Skeletal muscle satellite cell (primary cell): ENCODE measurements at regions not wholly inside any gene's neighbourhood (a gene's known extent, or its start where the extent isn't known, plus 50 kb on each side); places are given as distances from the start of the nearest gene placed in this dataset.
"Not testable (repeated sequence)": the region's sequence is repeated elsewhere in the genome, so short reads cannot be mapped to it uniquely, and the experiment has no call there.

Experiments
- H3K27me3 ChIP-seq: 2 replicates; pipeline ENCODE4 v1.7.0; 2013; ENCODE audit warnings: low read length; ENCODE audit not compliant: control insufficient read depth, insufficient read depth
- H3K36me3 ChIP-seq: 2 replicates; pipeline ENCODE4 v1.7.0; 2013; ENCODE audit warnings: mild to moderate bottlenecking, control low read depth, low read length; ENCODE audit not compliant: insufficient read depth
- H3K4me1 ChIP-seq: 2 replicates; pipeline ENCODE4 v1.7.0; 2013; ENCODE audit warnings: low read length; ENCODE audit not compliant: control insufficient read depth, insufficient read depth
- H3K4me2 ChIP-seq: 2 replicates; pipeline ENCODE4 v1.7.0; 2013; ENCODE audit warnings: mild to moderate bottlenecking, low read length
- H3K4me3 ChIP-seq: 2 replicates; pipeline ENCODE4 v1.7.0; 2013; ENCODE audit warnings: low read length
- H3K9ac ChIP-seq: 2 replicates; pipeline ENCODE4 v1.7.0; 2013; ENCODE audit warnings: mild to moderate bottlenecking, low read depth, low read length, moderate library complexity
- H3K9me3 ChIP-seq: replicated peaks from 2 replicates; pipeline ENCODE4 v1.7.0; 2013; ENCODE audit warnings: mild to moderate bottlenecking, control low read depth, low read length

DNA sequence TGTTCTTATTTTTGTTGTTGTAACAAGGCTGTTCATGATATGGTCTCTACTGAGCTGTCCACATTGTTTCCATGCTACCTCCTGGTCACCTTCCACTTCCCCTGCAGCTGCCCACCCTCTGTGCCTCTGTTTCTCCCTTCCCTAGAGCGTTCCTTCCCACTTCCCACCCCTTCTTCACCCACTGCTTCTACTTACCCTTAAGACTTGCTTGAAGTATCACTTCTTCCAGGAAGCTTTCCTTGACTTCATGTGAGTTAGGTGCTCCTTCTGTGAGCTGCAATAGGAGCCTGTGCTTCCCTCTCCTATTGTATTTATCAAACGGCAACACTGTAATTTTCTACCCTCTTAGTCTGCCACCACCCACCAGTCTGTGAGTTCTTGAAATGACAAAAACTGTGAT is 286.8 kb upstream of the AMIGO2 start:
- no peaks in the 10 kb centered on the region for H3K9me3 ChIP-seq
- H3K4me1 ChIP-seq, result no peaks in the 10 kb centered on the region
- no peaks in the 10 kb centered on the region for H3K36me3 ChIP-seq
- no peak overlapping the region for H3K4me2 ChIP-seq
- no peaks in the 10 kb centered on the region for H3K27me3 ChIP-seq
- H3K9ac ChIP-seq, result no peak overlapping the region
- H3K4me3 ChIP-seq, result no peak overlapping the region

DNA sequence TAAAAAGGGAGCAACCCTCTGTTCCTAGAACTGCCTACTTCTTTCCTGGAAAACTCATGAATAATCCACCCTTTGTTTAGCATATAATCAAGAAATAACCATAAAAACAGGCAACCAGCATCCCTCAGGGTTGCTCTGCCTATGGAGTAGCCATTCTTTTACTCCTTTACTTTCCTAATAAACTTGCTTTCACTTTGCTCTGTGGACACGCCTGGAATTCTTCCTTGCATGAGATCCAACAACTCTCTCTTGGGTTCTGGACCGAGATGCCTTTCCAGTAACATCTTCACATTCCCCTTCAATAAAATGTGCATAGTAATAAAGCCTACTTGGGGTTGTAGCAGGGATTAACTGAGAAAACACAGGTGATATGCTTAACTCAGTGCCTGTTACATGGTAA is 286.4 kb upstream of the AMIGO2 start:
- Histone ChIP-seq H3K27me3 (no peaks in the 10 kb centered on the region), H3K4me1 (no peaks in the 10 kb centered on the region), H3K36me3 (no peaks in the 10 kb centered on the region), H3K4me3 (no peak overlapping the region), H3K9me3 (no peaks in the 10 kb centered on the region), H3K9ac (no peak overlapping the region), H3K4me2 (peak overlapping the region; percentile 6)

DNA sequence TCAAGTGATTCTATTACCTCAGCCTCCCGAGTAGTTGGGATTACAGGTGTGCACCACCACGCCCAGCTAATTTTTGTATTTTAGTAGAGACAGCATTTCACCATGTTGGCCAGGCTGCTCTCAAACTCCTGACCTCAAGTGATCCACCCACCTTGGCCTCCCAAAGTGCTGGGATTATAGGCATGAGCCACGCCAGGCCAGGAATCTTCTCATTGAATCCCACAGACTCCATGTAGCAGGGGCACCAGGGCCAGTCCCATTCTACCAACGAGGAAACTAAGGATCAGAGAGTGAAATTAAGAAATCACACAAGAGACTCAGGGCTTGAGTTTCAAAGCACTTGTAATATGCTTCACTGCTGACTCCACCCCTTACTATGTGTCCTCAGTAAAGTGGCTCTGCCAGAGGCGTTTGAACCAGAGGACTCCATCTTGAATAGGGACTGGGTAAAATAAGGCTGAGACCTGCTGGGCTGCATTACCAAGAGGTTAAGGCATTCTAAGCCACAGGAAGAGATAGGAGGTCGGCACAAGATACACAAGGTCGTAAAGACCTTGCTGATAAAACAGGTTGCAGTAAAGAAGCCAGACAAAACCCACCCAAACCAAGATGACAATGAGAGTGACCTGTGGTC is 285.8 kb upstream of the AMIGO2 start:
- H3K9me3 ChIP-seq, H3K27me3 ChIP-seq, H3K36me3 ChIP-seq, H3K9ac ChIP-seq, H3K4me3 ChIP-seq, H3K4me1 ChIP-seq, H3K4me2 ChIP-seq: not testable (repeated sequence)

DNA sequence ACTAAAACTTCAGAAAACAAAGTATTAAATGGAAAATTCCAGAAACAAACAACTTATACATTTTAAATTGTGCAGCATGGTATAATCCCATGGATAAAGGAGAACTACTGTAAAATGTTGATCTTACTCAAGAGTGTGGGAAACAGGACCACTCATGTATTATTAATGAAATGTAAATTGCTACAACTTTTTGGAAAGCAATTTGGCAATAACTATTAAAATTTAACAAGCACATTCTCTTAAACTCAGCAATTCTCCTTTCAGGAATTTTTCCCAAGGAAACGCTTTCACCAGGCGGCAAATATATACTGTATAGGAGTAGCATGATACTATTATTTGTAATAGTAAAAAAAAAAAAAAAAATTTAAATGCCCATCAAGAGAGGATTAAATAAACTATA is 284.5 kb upstream of the AMIGO2 start:
- H3K4me2 ChIP-seq, result no peak overlapping the region
- H3K9ac ChIP-seq, result no peak overlapping the region
- no peaks in the 10 kb centered on the region for H3K4me1 ChIP-seq
- no peaks in the 10 kb centered on the region for H3K27me3 ChIP-seq
- H3K4me3 ChIP-seq, result no peak overlapping the region
- no peaks in the 10 kb centered on the region for H3K36me3 ChIP-seq
- H3K9me3 ChIP-seq, result no peaks in the 10 kb centered on the region

DNA sequence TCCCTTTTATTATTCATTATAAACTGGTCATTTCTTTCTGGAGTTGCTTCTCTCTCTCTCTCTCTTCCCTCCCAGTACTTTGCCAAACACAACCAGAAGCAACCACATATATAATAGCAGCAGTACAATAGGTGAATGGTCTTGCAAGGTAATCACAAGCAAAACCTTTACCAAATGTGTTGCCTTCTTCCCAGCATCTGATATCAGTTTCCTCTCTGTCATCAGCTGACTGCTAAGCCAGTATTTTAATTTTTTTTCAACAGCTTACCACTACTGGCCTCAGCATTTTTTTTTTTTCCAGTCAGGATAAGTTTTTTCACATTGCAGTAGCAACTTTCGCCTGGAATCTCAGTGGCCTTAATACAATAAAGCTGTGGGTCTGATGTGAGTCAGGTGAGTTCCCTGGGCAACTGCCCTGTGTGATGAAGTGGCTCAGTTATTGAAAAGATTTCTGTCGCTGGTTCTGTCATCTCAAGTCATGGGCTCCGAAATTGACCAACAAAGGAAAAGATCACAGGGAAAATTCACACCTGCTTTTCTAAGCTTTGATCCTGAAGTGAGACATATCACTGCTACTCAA is 282.5 kb upstream of the AMIGO2 start:
- Histone ChIP-seq H3K27me3 (no peaks in the 10 kb centered on the region), H3K36me3 (no peaks in the 10 kb centered on the region), H3K4me2 (no peak overlapping the region), H3K4me3 (no peak overlapping the region), H3K9ac (no peak overlapping the region), H3K9me3 (no peaks in the 10 kb centered on the region), H3K4me1 (no peaks in the 10 kb centered on the region)

DNA sequence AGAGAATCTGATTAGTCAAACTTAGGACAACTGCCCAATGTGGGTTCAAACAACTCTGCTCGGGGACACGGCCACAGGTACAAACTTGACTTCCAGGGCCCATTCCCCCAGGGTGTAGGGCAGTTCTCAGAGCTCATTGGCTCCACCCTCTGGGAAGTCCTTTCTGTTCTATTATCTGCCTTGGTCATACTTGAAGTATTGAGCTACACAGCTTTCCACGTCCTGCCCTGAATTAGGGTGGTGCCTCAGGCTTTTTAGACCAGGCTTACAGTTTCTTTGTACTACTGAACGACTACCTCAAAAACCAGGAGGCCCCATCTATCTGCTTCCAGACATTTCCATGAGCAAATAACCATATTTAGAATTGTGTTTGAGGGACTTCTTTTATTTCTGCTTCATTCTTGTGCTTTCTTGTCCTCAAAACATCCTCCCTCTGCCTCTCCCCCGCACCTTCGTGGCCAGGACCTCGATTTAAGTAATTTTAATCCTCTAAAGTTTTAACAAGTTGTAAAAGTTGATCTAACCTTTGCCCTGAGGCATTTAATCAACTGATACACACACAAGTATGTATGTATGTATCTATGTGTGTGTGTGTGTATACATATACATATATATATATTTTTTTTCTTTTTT is 281.7 kb upstream of the AMIGO2 start:
- H3K9me3 ChIP-seq, result no peaks in the 10 kb centered on the region
- H3K4me3 ChIP-seq, result no peak overlapping the region
- H3K9ac ChIP-seq, result no peak overlapping the region
- H3K27me3 ChIP-seq, result no peaks in the 10 kb centered on the region
- no peak overlapping the region for H3K4me2 ChIP-seq
- H3K4me1 ChIP-seq, result peaks cover 1% of the 10 kb centered on the region
- no peaks in the 10 kb centered on the region for H3K36me3 ChIP-seq

DNA sequence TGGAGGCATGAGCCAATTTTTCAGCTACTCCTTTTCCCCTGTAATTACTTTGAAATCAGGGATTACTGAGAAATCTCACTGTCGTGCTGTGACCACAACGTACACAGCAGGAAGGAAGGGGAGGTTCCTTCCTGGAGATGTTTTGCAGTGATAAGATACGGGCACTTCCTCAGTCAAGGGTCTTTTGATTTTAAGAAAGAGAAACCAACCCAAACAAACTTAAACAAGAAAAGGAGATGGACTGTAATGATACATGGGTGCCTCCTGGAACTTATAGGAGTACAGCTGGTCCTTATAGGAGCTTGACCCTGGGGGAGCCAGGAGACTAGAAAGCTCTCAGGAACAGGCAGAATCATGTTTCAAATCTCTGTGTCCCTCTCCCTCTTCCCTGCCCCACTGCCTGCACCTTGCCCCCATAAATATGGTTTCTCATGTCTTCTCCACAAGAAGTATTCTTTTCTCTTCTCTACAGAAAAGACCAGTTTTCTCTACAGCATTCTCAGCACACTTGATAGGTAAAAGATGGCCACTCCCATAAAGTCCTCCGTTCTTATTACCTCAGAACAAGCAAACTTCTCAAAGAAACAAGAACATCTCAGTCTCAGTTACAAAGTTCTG is 281.1 kb upstream of the AMIGO2 start:
- Histone ChIP-seq H3K27me3 (no peaks in the 10 kb centered on the region), H3K4me3 (no peak overlapping the region), H3K36me3 (no peaks in the 10 kb centered on the region), H3K9ac (no peak overlapping the region), H3K4me2 (no peak overlapping the region), H3K4me1 (peaks cover 6% of the 10 kb centered on the region), H3K9me3 (no peaks in the 10 kb centered on the region)

DNA sequence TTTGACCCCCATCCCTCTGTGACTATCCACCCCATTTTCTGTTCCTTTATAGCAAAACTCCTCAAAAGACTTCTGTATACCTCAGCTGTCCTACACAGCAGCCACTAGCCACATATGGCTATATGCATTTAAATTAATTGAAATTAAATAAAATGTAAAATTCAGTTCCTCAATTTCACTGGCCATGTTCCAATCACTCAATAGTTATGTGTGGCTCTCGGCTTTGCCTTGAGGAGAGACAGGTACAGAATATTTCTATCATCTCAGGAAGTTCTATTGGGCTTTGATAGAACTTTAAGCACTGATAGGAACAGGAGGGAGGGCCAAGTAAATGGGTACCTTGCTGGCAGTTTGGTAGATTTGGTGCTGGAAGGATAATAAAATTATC is 280.3 kb upstream of the AMIGO2 start:
- H3K4me3 ChIP-seq, result no peak overlapping the region
- H3K4me2 ChIP-seq, result no peak overlapping the region
- no peaks in the 10 kb centered on the region for H3K27me3 ChIP-seq
- no peaks in the 10 kb centered on the region for H3K9me3 ChIP-seq
- no peak overlapping the region for H3K9ac ChIP-seq
- H3K36me3 ChIP-seq, result no peaks in the 10 kb centered on the region
- peaks cover 6% of the 10 kb centered on the region for H3K4me1 ChIP-seq

DNA sequence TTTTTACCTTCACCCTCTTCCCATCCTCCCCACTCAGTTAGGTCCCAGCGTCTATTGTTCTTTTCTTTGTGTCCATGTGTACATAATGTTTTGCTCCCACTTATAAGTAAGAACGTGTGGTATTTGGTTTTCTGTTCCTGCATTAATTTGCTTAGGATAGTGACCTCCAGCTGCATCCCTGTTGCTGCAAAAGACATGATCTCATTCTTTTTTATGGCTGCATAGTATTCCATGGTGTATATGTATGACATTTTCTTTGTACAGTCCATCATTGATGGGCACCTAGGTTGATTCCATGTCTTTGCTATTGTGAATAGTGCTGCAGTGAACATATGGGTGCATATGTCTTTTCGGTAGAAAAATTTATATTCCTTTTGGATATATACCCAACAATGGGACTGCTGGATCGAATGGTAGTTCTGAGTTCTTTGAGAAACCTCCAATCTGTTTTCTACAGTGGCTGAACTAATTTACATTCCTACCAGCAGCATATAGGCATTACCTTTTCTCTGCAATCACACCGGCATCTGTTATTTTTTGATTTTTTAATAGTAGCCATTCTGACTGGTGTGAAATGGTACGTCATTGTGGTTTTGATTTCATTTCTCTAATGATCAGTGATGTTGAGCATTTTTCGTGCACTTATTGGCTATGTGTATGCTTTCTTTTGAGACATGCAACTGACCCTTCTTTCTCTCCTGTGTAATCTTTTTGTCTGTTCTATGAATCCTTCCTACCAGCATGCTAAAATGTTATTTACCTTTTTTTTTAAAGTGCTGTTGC is 279.7 kb upstream of the AMIGO2 start:
- no peak overlapping the region for H3K4me3 ChIP-seq
- H3K4me2 ChIP-seq, result no peak overlapping the region
- H3K36me3 ChIP-seq, result no peaks in the 10 kb centered on the region
- H3K9me3 ChIP-seq, result no peaks in the 10 kb centered on the region
- peaks cover 6% of the 10 kb centered on the region for H3K4me1 ChIP-seq
- H3K9ac ChIP-seq, result no peak overlapping the region
- H3K27me3 ChIP-seq, result no peaks in the 10 kb centered on the region

DNA sequence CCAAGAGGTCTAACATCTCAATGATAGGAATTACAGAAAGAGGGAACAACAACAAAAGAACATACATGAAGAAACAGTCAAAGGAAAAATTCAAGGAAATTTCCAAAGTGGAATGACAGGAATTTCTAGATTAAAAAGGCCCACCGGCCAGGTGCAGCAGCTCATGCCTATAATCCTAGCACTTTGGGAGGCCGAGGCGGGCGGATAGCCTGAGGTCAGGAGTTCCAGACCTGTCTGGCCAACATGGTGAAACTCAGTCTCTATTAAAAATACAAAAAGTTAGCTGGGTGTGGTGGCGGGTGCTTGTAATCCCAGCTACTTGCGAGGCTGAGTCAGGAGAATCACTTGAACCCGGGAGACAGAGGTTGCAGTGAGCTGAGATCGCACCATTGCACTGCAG is 277.2 kb upstream of the AMIGO2 start:
- not testable (repeated sequence) for H3K36me3 ChIP-seq, H3K4me2 ChIP-seq, H3K9me3 ChIP-seq, H3K9ac ChIP-seq, H3K4me3 ChIP-seq, H3K4me1 ChIP-seq, H3K27me3 ChIP-seq

DNA sequence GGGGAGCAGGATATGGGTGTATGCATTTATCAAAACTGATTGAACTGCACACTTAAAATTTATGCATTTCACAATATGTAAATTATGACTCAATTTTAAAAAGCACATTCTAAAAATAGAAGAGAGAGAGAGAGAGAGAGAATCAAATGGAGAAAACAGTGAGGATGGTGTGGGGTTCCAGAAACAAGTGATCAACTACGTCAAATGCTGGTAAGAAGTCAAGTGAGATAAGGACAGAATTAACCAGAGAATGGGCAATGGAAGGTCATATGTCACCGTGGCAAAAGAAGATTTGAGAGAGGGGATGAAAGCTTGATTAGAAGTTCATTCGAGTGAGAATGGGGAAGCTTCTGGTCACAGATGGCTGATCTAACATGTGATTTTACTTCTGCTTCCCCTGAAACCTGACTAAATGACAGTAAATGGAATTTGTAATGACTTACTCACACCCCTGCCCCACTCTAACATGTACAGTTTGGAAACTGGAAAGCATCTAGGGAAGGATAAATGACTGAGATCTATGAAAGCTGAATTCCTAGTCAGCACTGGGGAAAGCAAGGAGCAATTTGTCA is 276.5 kb upstream of the AMIGO2 start:
- Histone ChIP-seq H3K27me3 (no peaks in the 10 kb centered on the region), H3K9me3 (no peaks in the 10 kb centered on the region), H3K36me3 (no peaks in the 10 kb centered on the region), H3K4me3 (no peak overlapping the region), H3K4me1 (peaks cover 6% of the 10 kb centered on the region), H3K4me2 (no peak overlapping the region), H3K9ac (no peak overlapping the region)
